NT2/D1 (cell line): ENCODE measurements at regions not wholly inside any gene's neighbourhood (a gene's known extent, or its start where the extent isn't known, plus 50 kb on each side); places are given as distances from the start of the nearest gene placed in this dataset.

Experiments
- DNase-seq: peaks from one replicate; pipeline ENCODE4 v3.0.0-alpha.2; 2011; ENCODE audit warnings: low read depth, low spot score
- H3K27me3 ChIP-seq: 2 replicates; pipeline ENCODE4 v1.6.0; 2011; ENCODE audit warnings: mild to moderate bottlenecking; ENCODE audit not compliant: insufficient read length, insufficient read depth
- H3K36me3 ChIP-seq: 2 replicates; pipeline ENCODE4 v1.6.1; 2011; ENCODE audit warnings: mild to moderate bottlenecking, low read length, mixed read lengths; ENCODE audit not compliant: insufficient read depth, insufficient read length
- H3K4me1 ChIP-seq: 2 replicates; pipeline ENCODE4 v1.5.1; 2011; ENCODE audit not compliant: insufficient read depth, insufficient read length
- H3K4me3 ChIP-seq: 2 replicates; pipeline ENCODE4 v1.5.1; 2011; ENCODE audit warnings: low read depth; ENCODE audit not compliant: insufficient read length
- H3K9ac ChIP-seq: 2 replicates; pipeline ENCODE4 v1.6.0; 2011; ENCODE audit warnings: low read depth; ENCODE audit not compliant: insufficient read length
- H3K9me3 ChIP-seq: 2 replicates; pipeline ENCODE4 v1.5.1; 2011; ENCODE audit warnings: mild to moderate bottlenecking, low read length; ENCODE audit not compliant: insufficient read depth
- SUZ12 ChIP-seq: IDR thresholded peaks from 2 replicates; pipeline ENCODE4 v1.6.1; 2011; ENCODE audit not compliant: insufficient read length, insufficient read depth; ENCODE audit errors: extremely low read depth
- YY1 ChIP-seq: IDR thresholded peaks from 2 replicates; pipeline ENCODE4 v1.6.1; 2011; ENCODE audit not compliant: insufficient read length, insufficient read depth
- ZNF274 ChIP-seq: IDR thresholded peaks from 2 replicates; pipeline ENCODE4 v1.6.1; 2011; ENCODE audit warnings: mild to moderate bottlenecking, low read depth, low read length

DNA sequence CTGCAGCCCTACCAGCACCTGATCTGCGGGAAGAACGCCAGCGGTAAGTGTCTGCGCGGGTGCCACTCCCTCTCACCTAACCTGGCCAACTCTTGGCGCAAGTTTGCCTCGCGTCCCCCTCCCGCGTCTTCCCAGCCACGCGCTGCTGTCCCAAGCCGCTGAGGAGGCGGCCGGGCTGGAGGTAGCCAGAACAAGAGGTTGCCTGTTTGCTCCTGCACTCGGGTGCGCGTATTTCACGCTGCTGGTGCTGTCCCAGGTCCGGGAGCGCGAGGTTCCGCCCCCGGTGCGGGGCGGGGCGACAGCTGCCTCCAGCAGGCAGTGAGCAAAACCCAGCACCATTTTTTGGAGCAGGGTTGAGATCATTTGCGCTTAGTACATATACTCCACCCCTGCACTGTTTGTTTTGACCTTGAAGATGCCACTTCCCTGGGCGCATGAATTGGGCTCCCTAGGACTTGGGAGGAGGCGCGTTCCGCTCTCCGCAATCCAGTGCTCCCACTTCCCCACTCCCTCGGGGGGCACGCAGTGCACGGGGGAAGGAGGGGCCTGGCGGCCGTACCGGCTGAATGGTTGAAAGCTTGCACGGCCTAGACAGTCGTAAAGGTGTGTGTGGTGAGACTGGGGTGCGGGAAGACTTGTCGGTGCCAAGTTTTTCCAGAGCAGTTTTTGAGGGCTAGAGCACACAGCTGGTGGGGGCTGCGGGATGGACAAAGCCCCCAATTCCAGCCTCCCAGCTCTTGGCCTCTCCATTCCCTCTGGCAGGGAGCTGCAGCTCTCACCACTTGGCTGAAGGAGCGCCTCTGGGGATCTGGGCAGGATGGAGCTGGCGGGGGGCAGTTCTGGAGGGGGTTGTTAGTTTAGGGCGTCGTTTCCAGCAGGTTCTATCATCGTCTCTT is 226.9 kb upstream of the CRY1 start:
- H3K4me3 ChIP-seq: peak overlapping the region; percentile 76
- peaks cover 6% of the 10 kb centered on the region for H3K4me1 ChIP-seq
- no peak for DNase-seq
- H3K27me3 ChIP-seq: peaks cover 71% of the 10 kb centered on the region
- H3K9ac ChIP-seq: peak overlapping the region; percentile 81
- H3K9me3 ChIP-seq: no peaks in the 10 kb centered on the region
- no peak for TF ChIP-seq YY1
- no peak for TF ChIP-seq ZNF274
- no peak for TF ChIP-seq SUZ12
- no peaks in the 10 kb centered on the region for H3K36me3 ChIP-seq

DNA sequence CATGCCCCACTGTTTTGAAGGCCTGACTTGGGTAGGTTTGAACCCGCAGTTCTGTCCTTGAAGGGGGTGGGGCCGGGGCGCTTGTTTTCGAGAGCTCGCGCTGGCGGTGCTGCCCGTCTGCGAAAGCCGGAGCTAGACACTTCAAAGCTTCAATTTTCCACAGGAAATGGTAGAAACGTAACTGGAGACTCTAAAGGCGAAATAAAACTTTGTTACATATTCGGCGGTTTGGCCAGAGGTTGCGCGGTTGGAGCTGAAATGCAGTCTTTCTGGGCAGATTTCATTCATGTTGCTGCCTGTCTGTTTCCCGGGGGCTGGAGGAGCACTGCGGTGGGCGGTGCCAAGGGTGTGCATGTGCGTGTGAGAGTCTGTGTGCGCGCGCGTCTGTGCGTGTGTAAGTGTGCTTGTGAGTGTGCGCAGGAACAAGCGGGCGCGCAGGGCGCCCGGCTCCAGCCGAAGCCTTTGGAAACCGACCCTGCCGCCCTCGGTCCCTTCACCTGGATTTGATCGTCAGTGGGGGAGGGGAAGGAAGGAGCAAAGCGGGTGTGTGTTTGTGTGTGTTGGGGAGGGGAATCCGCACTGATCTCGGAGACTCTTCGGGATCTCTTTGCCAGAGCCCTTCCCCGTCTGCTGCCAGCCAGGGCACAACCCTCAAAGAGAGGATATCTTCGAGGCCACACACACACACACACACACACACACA is 227.7 kb upstream of the CRY1 start:
- peak overlapping the region; percentile 79 for H3K9ac ChIP-seq
- H3K27me3 ChIP-seq: peaks cover 65% of the 10 kb centered on the region
- no peak for TF ChIP-seq YY1
- TF ChIP-seq SUZ12: no peak
- no peak for TF ChIP-seq ZNF274
- H3K4me1 ChIP-seq: peaks cover 6% of the 10 kb centered on the region
- no peak for DNase-seq
- H3K9me3 ChIP-seq: no peaks in the 10 kb centered on the region
- H3K4me3 ChIP-seq: peak overlapping the region; percentile 76
- H3K36me3 ChIP-seq: no peaks in the 10 kb centered on the region

DNA sequence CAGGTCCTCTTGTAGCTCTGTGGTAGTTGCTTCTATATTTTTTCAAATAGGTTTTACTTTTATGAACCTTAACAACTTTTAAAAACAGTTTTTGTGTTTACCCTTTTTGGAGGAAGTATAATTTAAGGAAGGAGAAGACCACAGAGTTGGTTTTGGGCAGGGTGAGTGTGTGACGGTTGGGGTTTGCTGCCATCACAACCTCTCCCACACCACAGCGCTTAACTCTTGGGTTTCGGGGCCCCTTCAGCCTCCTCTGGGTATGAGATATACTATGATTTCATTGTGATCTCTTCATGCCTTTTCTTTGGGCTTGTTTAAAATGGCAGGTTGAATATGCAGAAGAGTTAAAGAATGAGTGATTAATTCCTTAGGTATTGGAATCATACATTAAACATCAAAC is 228.7 kb upstream of the CRY1 start:
- DNase-seq: no peak
- H3K4me1 ChIP-seq: peaks cover 6% of the 10 kb centered on the region
- H3K36me3 ChIP-seq: no peaks in the 10 kb centered on the region
- no peak overlapping the region for H3K9ac ChIP-seq
- peaks cover 62% of the 10 kb centered on the region for H3K27me3 ChIP-seq
- no peaks in the 10 kb centered on the region for H3K9me3 ChIP-seq
- no peak overlapping the region for H3K4me3 ChIP-seq
- TF ChIP-seq SUZ12: no peak
- no peak for TF ChIP-seq YY1
- no peak for TF ChIP-seq ZNF274

GRCh38 chr12:107325075-107325608 is 231.8 kb upstream of the CRY1 start:
- TF ChIP-seq ZNF274: no peak
- no peak for TF ChIP-seq YY1
- no peak for TF ChIP-seq SUZ12
- Histone ChIP-seq H3K4me1 (peaks cover 6% of the 10 kb centered on the region), H3K9me3 (no peaks in the 10 kb centered on the region), H3K27me3 (peaks cover 40% of the 10 kb centered on the region), H3K4me3 (no peak overlapping the region), H3K36me3 (no peaks in the 10 kb centered on the region), H3K9ac (no peak overlapping the region)
- no peak for DNase-seq

- H3K9me3 ChIP-seq: no peaks in the 10 kb centered on the region
- no peak overlapping the region for H3K9ac ChIP-seq
- no peak for TF ChIP-seq YY1
- TF ChIP-seq SUZ12: no peak
- no peak for TF ChIP-seq ZNF274
- H3K4me1 ChIP-seq: peaks cover 6% of the 10 kb centered on the region
- no peak for DNase-seq
- H3K27me3 ChIP-seq: peaks cover 29% of the 10 kb centered on the region
- H3K36me3 ChIP-seq: no peaks in the 10 kb centered on the region
- H3K4me3 ChIP-seq: no peak overlapping the region
These were observed 232.9 kb upstream of the CRY1 start for GRCh38 chr12:107326237-107326636.

DNA sequence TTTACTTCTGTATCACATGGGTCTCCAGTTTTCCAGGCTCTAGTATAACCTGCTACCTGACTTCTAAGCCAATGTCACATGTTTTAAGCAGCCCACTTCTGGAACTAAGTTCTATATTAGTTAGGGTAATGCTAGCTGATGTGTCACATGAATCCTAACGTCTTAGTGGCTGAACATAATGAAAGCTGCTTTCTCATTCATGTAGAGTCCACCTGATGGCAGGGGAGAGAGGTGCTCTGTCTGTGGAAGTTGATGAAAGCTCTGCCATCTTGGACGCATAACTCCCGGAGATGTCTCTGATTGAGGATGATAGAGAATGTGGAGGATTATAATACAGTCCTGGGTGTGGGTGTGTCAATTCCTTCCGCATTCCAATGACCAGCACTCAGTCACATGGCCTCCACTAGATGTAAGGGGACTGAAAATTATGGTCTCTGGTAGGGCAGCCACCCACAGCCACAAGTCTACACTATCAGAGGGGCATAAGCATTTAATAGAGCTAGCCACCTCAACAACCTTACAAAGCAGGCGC is 234.4 kb upstream of the CRY1 start:
- H3K36me3 ChIP-seq: no peaks in the 10 kb centered on the region
- H3K9ac ChIP-seq: no peak overlapping the region
- H3K27me3 ChIP-seq: peaks cover 14% of the 10 kb centered on the region
- TF ChIP-seq YY1 (no peak), ZNF274 (no peak), SUZ12 (no peak)
- peaks cover 8% of the 10 kb centered on the region for H3K4me1 ChIP-seq
- no peak overlapping the region for H3K4me3 ChIP-seq
- no peak for DNase-seq
- H3K9me3 ChIP-seq: no peaks in the 10 kb centered on the region
